Dendritic cell treated with granulocyte-macrophage colony-stimulating factor and Interleukin-4, amounts not matched to agents 40 ng/mL and 50 ng/mL, for 4 days (primary cell): ENCODE measurements at regions not wholly inside any gene's neighbourhood (a gene's known extent, or its start where the extent isn't known, plus 50 kb on each side); places are given as distances from the start of the nearest gene placed in this dataset.
"Not testable (repeated sequence)": the region's sequence is repeated elsewhere in the genome, so short reads cannot be mapped to it uniquely, and the experiment has no call there.

Experiments
- H3K27ac Mint-ChIP-seq: one replicate; pipeline ENCODE4 v1.8.0; 2022; ENCODE audit warnings: mild to moderate bottlenecking, mixed read lengths
- H3K27me3 Mint-ChIP-seq: one replicate; pipeline ENCODE4 v1.8.0; 2022; ENCODE audit warnings: mild to moderate bottlenecking, mixed read lengths
- H3K36me3 Mint-ChIP-seq: one replicate; pipeline ENCODE4 v1.8.0; 2022; ENCODE audit warnings: low read depth, mixed read lengths
- H3K4me1 Mint-ChIP-seq: one replicate; pipeline ENCODE4 v1.8.0; 2022; ENCODE audit warnings: low read depth, mixed read lengths
- H3K4me3 Mint-ChIP-seq: one replicate; pipeline ENCODE4 v1.8.0; 2022; ENCODE audit warnings: mild to moderate bottlenecking, moderate library complexity, mixed read lengths
- H3K9me3 Mint-ChIP-seq: one replicate; pipeline ENCODE4 v1.8.0; 2022; ENCODE audit warnings: mixed read lengths
- intact Hi-C: fragments of 100-400 bp; cut with micrococcal nuclease; formaldehyde crosslinking; loops from one replicate; pipeline ENCODE4 v1.15.0; 2022

GRCh38 chr12:127820271-127820670 is 446.7 kb upstream of the TMEM132C start:
- Mint-ChIP-seq H3K4me3 (no peak overlapping the region), H3K27ac (no peak overlapping the region), H3K27me3 (no peaks in the 10 kb centered on the region), H3K9me3 (peaks cover 17% of the 10 kb centered on the region), H3K4me1 (peaks cover 21% of the 10 kb centered on the region), H3K36me3 (no peaks in the 10 kb centered on the region)
- intact Hi-C loops: no loop called here

DNA sequence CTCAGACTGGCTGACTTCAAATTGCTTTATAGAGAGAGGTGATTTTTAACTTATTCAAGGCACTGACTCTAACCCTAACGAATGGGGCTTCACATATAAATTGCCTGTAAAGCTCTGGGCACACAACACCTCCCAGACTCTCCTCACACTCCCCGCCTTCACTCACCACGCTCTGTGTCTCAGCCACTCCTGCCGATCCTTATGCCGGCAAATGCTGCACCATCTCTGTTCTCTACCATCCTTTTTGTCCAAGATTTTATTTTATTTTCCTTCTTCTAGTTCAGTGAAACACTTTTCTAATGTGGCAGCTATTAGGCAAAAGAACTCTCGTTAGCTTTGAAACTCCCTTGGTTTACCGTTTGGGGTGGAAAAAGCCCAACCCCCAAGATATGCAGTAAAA is 446.1 kb upstream of the TMEM132C start:
- Mint-ChIP-seq H3K27ac (no peak overlapping the region), H3K27me3 (no peaks in the 10 kb centered on the region), H3K9me3 (peaks cover 22% of the 10 kb centered on the region), H3K4me1 (peaks cover 21% of the 10 kb centered on the region), H3K4me3 (no peak overlapping the region), H3K36me3 (no peaks in the 10 kb centered on the region)
- intact Hi-C loops: no loop called here

- H3K36me3 Mint-ChIP-seq: no peaks in the 10 kb centered on the region
- peaks cover 21% of the 10 kb centered on the region for H3K4me1 Mint-ChIP-seq
- no peak overlapping the region for H3K27ac Mint-ChIP-seq
- intact Hi-C loops: no loop called here
- H3K4me3 Mint-ChIP-seq: no peak overlapping the region
- no peaks in the 10 kb centered on the region for H3K27me3 Mint-ChIP-seq
- H3K9me3 Mint-ChIP-seq: peaks cover 34% of the 10 kb centered on the region
These were observed 444.1 kb upstream of the TMEM132C start for GRCh38 chr12:127822809-127823411.

GRCh38 chr12:127823801-127824200 is 443.2 kb upstream of the TMEM132C start:
- Mint-ChIP-seq H3K36me3 (no peaks in the 10 kb centered on the region), H3K4me1 (peaks cover 20% of the 10 kb centered on the region), H3K27ac (no peak overlapping the region), H3K9me3 (peaks cover 34% of the 10 kb centered on the region), H3K4me3 (no peak overlapping the region), H3K27me3 (no peaks in the 10 kb centered on the region)
- intact Hi-C loops: no loop called here

- H3K9me3 Mint-ChIP-seq: peaks cover 25% of the 10 kb centered on the region
- no peak overlapping the region for H3K4me3 Mint-ChIP-seq
- no peak overlapping the region for H3K27ac Mint-ChIP-seq
- H3K4me1 Mint-ChIP-seq: no peaks in the 10 kb centered on the region
- no peaks in the 10 kb centered on the region for H3K27me3 Mint-ChIP-seq
- no peaks in the 10 kb centered on the region for H3K36me3 Mint-ChIP-seq
- intact Hi-C loops: no loop called here
These were observed 437.5 kb upstream of the TMEM132C start for GRCh38 chr12:127829281-127830064.

DNA sequence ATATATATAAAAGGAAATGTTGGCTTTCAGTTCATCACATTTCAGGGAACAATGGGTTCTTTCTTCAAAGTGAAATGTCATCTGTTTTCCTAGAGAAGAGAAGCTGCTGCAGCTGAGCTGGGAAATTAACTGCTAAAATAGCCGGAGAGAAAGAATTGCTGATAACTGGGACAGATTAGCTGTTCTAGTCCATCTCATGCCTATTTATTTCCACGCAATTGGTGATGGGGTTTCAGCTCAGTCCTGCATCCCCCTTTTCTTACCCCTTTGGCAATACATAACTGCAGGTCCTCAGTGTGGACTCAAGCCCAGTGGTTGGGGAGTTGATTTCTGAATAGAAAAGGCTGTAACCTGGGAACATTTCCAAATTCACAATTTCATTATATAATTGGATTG is 436.9 kb upstream of the TMEM132C start:
- Mint-ChIP-seq H3K4me3 (no peak overlapping the region), H3K36me3 (no peaks in the 10 kb centered on the region), H3K9me3 (peaks cover 19% of the 10 kb centered on the region), H3K4me1 (no peaks in the 10 kb centered on the region), H3K27me3 (no peaks in the 10 kb centered on the region), H3K27ac (no peak overlapping the region)
- intact Hi-C loops: no loop called here

- Mint-ChIP-seq H3K27me3 (no peaks in the 10 kb centered on the region), H3K27ac (no peak overlapping the region), H3K9me3 (peaks cover 13% of the 10 kb centered on the region), H3K4me3 (no peak overlapping the region), H3K36me3 (no peaks in the 10 kb centered on the region), H3K4me1 (no peaks in the 10 kb centered on the region)
- intact Hi-C loops: no loop called here
These were observed 436.2 kb upstream of the TMEM132C start for GRCh38 chr12:127830730-127831129.

DNA sequence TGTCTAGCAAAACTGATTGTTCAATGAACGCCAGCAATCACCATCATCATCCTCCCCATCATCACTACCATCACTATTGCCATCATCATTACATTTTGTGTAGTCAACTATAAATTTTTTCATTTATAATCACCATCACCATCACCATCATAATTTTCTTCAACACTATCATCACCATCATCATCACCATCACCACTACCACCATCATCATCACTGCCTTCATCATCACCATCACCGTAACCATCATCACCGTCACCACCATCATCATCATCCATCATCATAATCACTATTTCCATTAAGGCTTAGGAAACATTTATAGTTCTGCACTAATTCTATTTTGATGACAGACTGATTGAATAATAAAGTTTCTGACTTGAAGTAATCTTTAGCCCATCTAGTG is 434.8 kb upstream of the TMEM132C start:
- Mint-ChIP-seq H3K4me3 (no peak overlapping the region), H3K27ac (no peak overlapping the region), H3K36me3 (no peaks in the 10 kb centered on the region), H3K4me1 (no peaks in the 10 kb centered on the region), H3K27me3 (no peaks in the 10 kb centered on the region), H3K9me3 (no peaks in the 10 kb centered on the region)
- intact Hi-C loops: no loop called here

- H3K27ac Mint-ChIP-seq, intact Hi-C loops, H3K36me3 Mint-ChIP-seq, H3K4me1 Mint-ChIP-seq, H3K27me3 Mint-ChIP-seq, H3K9me3 Mint-ChIP-seq, H3K4me3 Mint-ChIP-seq: not testable (repeated sequence)
These were observed 430.2 kb upstream of the TMEM132C start for GRCh38 chr12:127836802-127837201.

DNA sequence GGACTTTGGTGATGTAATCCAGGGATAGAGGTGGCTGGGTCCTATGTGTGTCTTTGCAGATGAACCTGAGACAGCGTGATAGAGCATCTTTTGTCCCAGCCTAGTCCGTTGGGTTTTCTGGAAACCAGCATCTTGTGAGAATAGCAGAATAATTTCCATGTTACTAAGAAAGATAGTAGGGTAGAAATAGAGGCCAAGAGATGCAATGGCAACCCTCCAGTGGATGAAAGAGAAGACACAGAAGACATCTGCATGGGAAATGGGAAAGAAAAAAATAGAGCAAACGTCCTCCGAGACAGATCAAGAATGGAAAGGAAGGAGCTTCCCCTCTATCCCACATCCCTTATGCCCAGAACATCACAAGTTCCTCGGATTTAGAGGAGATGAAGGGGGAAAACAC is 409.3 kb upstream of the TMEM132C start:
- Mint-ChIP-seq H3K4me3 (no peak overlapping the region), H3K4me1 (no peaks in the 10 kb centered on the region)
- intact Hi-C loops: no loop called here

DNA sequence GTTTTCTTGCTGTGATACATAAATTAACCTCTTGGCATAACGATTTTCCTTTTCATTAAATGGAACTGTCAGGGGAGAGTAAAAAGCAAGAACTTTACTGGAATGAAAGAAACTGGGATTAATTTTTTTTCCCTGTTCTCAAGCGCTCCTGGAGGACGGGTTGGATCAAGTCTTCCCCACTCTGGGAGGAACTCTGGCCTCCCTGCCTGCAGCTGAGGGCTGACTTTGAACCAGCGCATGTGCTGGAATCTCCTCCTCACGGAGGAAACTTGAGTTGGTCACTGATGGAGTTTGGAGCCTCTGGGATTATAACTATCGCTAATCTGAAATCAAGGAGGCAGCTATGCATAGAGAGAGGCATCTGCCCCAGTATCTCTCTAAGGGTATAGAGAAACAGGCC is 406.4 kb upstream of the TMEM132C start:
- Mint-ChIP-seq H3K9me3 (peaks cover 48% of the 10 kb centered on the region), H3K4me1 (no peaks in the 10 kb centered on the region), H3K4me3 (no peak overlapping the region), H3K27ac (no peak overlapping the region), H3K27me3 (no peaks in the 10 kb centered on the region), H3K36me3 (no peaks in the 10 kb centered on the region)
- intact Hi-C loops: no loop called here

More for the DNA sequence above, 409.3 kb upstream of the TMEM132C start:
- H3K27ac Mint-ChIP-seq: no peak overlapping the region
- H3K27me3 Mint-ChIP-seq: no peaks in the 10 kb centered on the region
- H3K36me3 Mint-ChIP-seq: no peaks in the 10 kb centered on the region
- H3K9me3 Mint-ChIP-seq: peaks cover 21% of the 10 kb centered on the region

DNA sequence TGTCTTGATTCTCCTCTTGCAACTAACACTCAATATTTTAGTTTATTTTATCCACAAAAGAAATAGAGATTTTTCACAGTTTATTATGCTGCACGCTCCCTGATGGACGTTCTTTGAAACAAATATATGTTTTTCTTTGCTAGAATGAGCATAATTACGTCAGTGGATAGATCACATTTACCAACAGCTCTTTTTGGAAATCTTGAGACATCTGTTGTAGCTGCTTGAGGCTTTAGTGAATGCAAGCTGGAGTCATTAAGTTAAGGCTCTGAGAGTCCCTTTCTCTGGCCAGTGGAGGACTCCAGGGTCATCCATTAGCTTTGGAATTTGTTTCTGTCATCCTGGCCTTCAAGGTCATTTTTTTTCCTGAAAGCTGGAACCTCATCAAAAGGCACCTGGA is 405.6 kb upstream of the TMEM132C start:
- Mint-ChIP-seq H3K27ac (no peak overlapping the region), H3K4me1 (no peaks in the 10 kb centered on the region), H3K9me3 (peaks cover 53% of the 10 kb centered on the region), H3K4me3 (no peak overlapping the region), H3K27me3 (no peaks in the 10 kb centered on the region), H3K36me3 (no peaks in the 10 kb centered on the region)
- intact Hi-C loops: no loop called here

GRCh38 chr12:127873306-127873705 is 393.7 kb upstream of the TMEM132C start:
- intact Hi-C loops: no loop called here
- H3K27me3 Mint-ChIP-seq: no peaks in the 10 kb centered on the region
- H3K9me3 Mint-ChIP-seq: peaks cover 4% of the 10 kb centered on the region
- H3K4me1 Mint-ChIP-seq: no peaks in the 10 kb centered on the region
- no peak overlapping the region for H3K27ac Mint-ChIP-seq
- no peaks in the 10 kb centered on the region for H3K36me3 Mint-ChIP-seq
- H3K4me3 Mint-ChIP-seq: no peak overlapping the region

DNA sequence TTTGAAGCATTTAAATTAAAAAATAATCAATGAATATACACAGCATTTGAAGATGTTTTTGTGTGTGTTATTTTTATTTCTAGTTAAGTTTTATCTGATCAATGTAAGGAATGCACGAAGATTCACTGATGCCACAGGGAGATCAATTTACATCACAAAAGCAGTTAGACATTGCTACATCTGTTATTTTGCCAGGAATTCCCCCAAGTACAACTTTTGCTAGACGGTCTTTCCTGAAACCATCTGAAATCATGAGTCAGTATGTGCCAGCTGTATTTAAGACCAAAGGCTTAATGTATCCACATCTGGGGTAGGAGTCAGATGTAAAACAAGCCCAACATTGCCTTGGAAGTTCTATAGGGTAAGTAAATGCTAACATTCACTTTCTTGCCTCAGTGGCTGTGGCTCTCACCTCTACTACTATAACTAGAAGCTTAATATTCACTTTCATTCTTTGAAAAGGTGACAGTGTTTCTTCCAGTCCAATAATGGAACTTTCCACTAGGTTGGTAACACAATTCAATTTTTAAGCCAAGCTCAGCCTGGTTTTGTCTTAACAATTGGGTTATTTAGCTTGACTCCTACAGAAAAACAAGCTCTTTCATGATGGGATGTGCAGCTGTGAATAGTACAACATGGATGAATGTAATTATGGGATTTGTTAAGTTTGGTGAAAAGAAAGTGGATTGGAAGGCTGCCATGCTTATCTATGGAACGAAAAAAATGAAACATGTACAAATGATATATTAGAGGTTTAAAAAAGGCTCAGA is 385.4 kb upstream of the TMEM132C start:
- no peak overlapping the region for H3K4me3 Mint-ChIP-seq
- no peaks in the 10 kb centered on the region for H3K9me3 Mint-ChIP-seq
- H3K27ac Mint-ChIP-seq: no peak overlapping the region
- intact Hi-C loops: no loop called here
- no peaks in the 10 kb centered on the region for H3K27me3 Mint-ChIP-seq
- H3K36me3 Mint-ChIP-seq: no peaks in the 10 kb centered on the region
- H3K4me1 Mint-ChIP-seq: no peaks in the 10 kb centered on the region
